ENCODE measurements at regions not wholly inside any gene's neighbourhood (a gene's known extent, or its start where the extent isn't known, plus 50 kb on each side); places are given as distances from the start of the nearest gene placed in this dataset.

GRCh38 chr13:104961246-104961645 lies 1574.2 kb downstream of the EFNB2 start:
- Mint-ChIP-seq H3K27ac (ENCODE audit: unreplicated experiment) (no peak overlapping the region), H3K4me1 (ENCODE audit: low read depth, unreplicated experiment) (peaks cover 15% of the 10 kb centered on the region), H3K36me3 (ENCODE audit: unreplicated experiment) (peaks cover 6% of the 10 kb centered on the region), H3K9me3 (ENCODE audit: unreplicated experiment) (peaks cover 6% of the 10 kb centered on the region), H3K4me3 (ENCODE audit: unreplicated experiment) (no peak overlapping the region), H3K27me3 (ENCODE audit: unreplicated experiment) (peaks cover 5% of the 10 kb centered on the region)
- TF ChIP-seq CTCF (IDR thresholded peaks at IDR 0.05; ENCODE audit: partially characterized antibody, unreplicated experiment): no peak
- no peak for DNase-seq

GRCh38 chr13:104954210-104954609 lies 1581.3 kb downstream of the EFNB2 start:
- peaks cover 3% of the 10 kb centered on the region for H3K27me3 Mint-ChIP-seq (ENCODE audit: unreplicated experiment)
- no peak for DNase-seq

GRCh38 chr13:104953588-104953987 lies 1581.9 kb downstream of the EFNB2 start:
- DNase-seq: no peak
- H3K27ac Mint-ChIP-seq (ENCODE audit: unreplicated experiment): no peak overlapping the region
- H3K27me3 Mint-ChIP-seq (ENCODE audit: unreplicated experiment): peaks cover 3% of the 10 kb centered on the region
- no peak for TF ChIP-seq CTCF (IDR thresholded peaks at IDR 0.05; ENCODE audit: partially characterized antibody, unreplicated experiment)
- H3K4me1 Mint-ChIP-seq (ENCODE audit: low read depth, unreplicated experiment): peaks cover 11% of the 10 kb centered on the region
- no peak overlapping the region for H3K4me3 Mint-ChIP-seq (ENCODE audit: unreplicated experiment)
- H3K36me3 Mint-ChIP-seq (ENCODE audit: unreplicated experiment): peaks cover 5% of the 10 kb centered on the region
- peaks cover 2% of the 10 kb centered on the region for H3K9me3 Mint-ChIP-seq (ENCODE audit: unreplicated experiment)

More at GRCh38 chr13:104954210-104954609, 1581.3 kb downstream of the EFNB2 start:
- H3K36me3 Mint-ChIP-seq (ENCODE audit: unreplicated experiment): peaks cover 5% of the 10 kb centered on the region
- H3K9me3 Mint-ChIP-seq (ENCODE audit: unreplicated experiment): peaks cover 2% of the 10 kb centered on the region
- peaks cover 11% of the 10 kb centered on the region for H3K4me1 Mint-ChIP-seq (ENCODE audit: low read depth, unreplicated experiment)
- no peak overlapping the region for H3K4me3 Mint-ChIP-seq (ENCODE audit: unreplicated experiment)
- H3K27ac Mint-ChIP-seq (ENCODE audit: unreplicated experiment): no peak overlapping the region
- TF ChIP-seq CTCF (IDR thresholded peaks at IDR 0.05; ENCODE audit: partially characterized antibody, unreplicated experiment): no peak

GRCh38 chr13:104949840-104950740 lies 1585.4 kb downstream of the EFNB2 start:
- Mint-ChIP-seq H3K4me1 (ENCODE audit: low read depth, unreplicated experiment) (peaks cover 11% of the 10 kb centered on the region), H3K4me3 (ENCODE audit: unreplicated experiment) (no peak overlapping the region), H3K27me3 (ENCODE audit: unreplicated experiment) (peaks cover 2% of the 10 kb centered on the region), H3K27ac (ENCODE audit: unreplicated experiment) (no peak overlapping the region), H3K36me3 (ENCODE audit: unreplicated experiment) (peaks cover 3% of the 10 kb centered on the region), H3K9me3 (ENCODE audit: unreplicated experiment) (peaks cover under 1% of the 10 kb centered on the region)
- TF ChIP-seq CTCF (IDR thresholded peaks at IDR 0.05; ENCODE audit: partially characterized antibody, unreplicated experiment): no peak
- DNase-seq: no peak

GRCh38 chr13:104944176-104944575 lies 1591.3 kb downstream of the EFNB2 start:
- H3K4me1 Mint-ChIP-seq (ENCODE audit: low read depth, unreplicated experiment): peaks cover 2% of the 10 kb centered on the region
- DNase-seq: no peak
- no peak for TF ChIP-seq CTCF (IDR thresholded peaks at IDR 0.05; ENCODE audit: partially characterized antibody, unreplicated experiment)
- H3K36me3 Mint-ChIP-seq (ENCODE audit: unreplicated experiment): no peaks in the 10 kb centered on the region
- H3K4me3 Mint-ChIP-seq (ENCODE audit: unreplicated experiment): no peak overlapping the region
- no peaks in the 10 kb centered on the region for H3K27me3 Mint-ChIP-seq (ENCODE audit: unreplicated experiment)
- H3K9me3 Mint-ChIP-seq (ENCODE audit: unreplicated experiment): no peaks in the 10 kb centered on the region
- H3K27ac Mint-ChIP-seq (ENCODE audit: unreplicated experiment): no peak overlapping the region
